SJCRH30 (cell line): ENCODE measurements at regions not wholly inside any gene's neighbourhood (a gene's known extent, or its start where the extent isn't known, plus 50 kb on each side); places are given as distances from the start of the nearest gene placed in this dataset.
A peak's percentile ranks its signal among the peaks of the same experiment; 100 is the strongest.

Experiments
- DNase-seq, 2 experiments: peaks; one replicate each; pipeline ENCODE4 v3.0.0-alpha.2; 2015 to 2020
- H3K27ac ChIP-seq: fragments of 250-450 bp; sonication (Bioruptor Pico); 2 replicates; pipeline ENCODE4 v1.5.1; 2020; ENCODE audit warnings: mild to moderate bottlenecking, moderate library complexity
- H3K27me3 ChIP-seq: fragments of 250-450 bp; sonication (Bioruptor Pico); 2 replicates; pipeline ENCODE4 v1.5.1; 2020; ENCODE audit warnings: mild to moderate bottlenecking, moderate library complexity
- H3K36me3 ChIP-seq: fragments of 250-450 bp; sonication (Bioruptor Pico); 2 replicates; pipeline ENCODE4 v1.5.1; 2020; ENCODE audit warnings: mild to moderate bottlenecking, moderate library complexity
- H3K4me1 ChIP-seq: fragments of 250-450 bp; sonication (Bioruptor Pico); 2 replicates; pipeline ENCODE4 v1.5.1; 2020; ENCODE audit warnings: mild to moderate bottlenecking, moderate library complexity
- H3K4me3 ChIP-seq: fragments of 250-450 bp; sonication (Bioruptor Pico); 2 replicates; pipeline ENCODE4 v1.5.1; 2020; ENCODE audit warnings: mild to moderate bottlenecking, moderate library complexity
- H3K9me3 ChIP-seq: fragments of 250-450 bp; sonication (Bioruptor Pico); replicated peaks from 2 replicates; pipeline ENCODE4 v1.5.1; 2020; ENCODE audit warnings: mild to moderate bottlenecking, moderate library complexity

GRCh38 chr12:91533366-91533765 is 350.7 kb upstream of the DCN start:
- Histone ChIP-seq H3K27me3 (no peaks in the 10 kb centered on the region), H3K9me3 (no peaks in the 10 kb centered on the region), H3K4me3 (no peak overlapping the region), H3K36me3 (no peaks in the 10 kb centered on the region; the same call in 1 of the 2 replicates), H3K4me1 (no peaks in the 10 kb centered on the region), H3K27ac (no peak overlapping the region)
- DNase-seq, result no peak

- no peak for DNase-seq
These were observed 347.2 kb upstream of the DCN start for GRCh38 chr12:91529829-91530228.

GRCh38 chr12:91523831-91524230 is 341.2 kb upstream of the DCN start:
- H3K27me3 ChIP-seq, result no peaks in the 10 kb centered on the region
- no peaks in the 10 kb centered on the region for H3K9me3 ChIP-seq
- no peak overlapping the region for H3K4me3 ChIP-seq
- H3K27ac ChIP-seq, result no peak overlapping the region
- H3K4me1 ChIP-seq, result no peaks in the 10 kb centered on the region
- no peak for DNase-seq
- H3K36me3 ChIP-seq, result no peaks in the 10 kb centered on the region; the same call in 1 of the 2 replicates

More at GRCh38 chr12:91529829-91530228, 347.2 kb upstream of the DCN start:
- H3K36me3 ChIP-seq, result no peaks in the 10 kb centered on the region; the same call in 1 of the 2 replicates
- no peak overlapping the region for H3K4me3 ChIP-seq
- no peaks in the 10 kb centered on the region for H3K27me3 ChIP-seq
- H3K9me3 ChIP-seq, result no peaks in the 10 kb centered on the region
- no peaks in the 10 kb centered on the region for H3K4me1 ChIP-seq
- H3K27ac ChIP-seq, result no peak overlapping the region

- Histone ChIP-seq H3K4me1 (peaks cover 8% of the 10 kb centered on the region; the same call in 1 of the 2 replicates), H3K4me3 (no peak overlapping the region), H3K27ac (no peak overlapping the region), H3K27me3 (no peaks in the 10 kb centered on the region), H3K9me3 (no peaks in the 10 kb centered on the region), H3K36me3 (no peaks in the 10 kb centered on the region)
- DNase-seq, result no peak
These were observed 334.1 kb upstream of the DCN start for GRCh38 chr12:91516695-91517047.

- H3K4me3 ChIP-seq, result no peak overlapping the region
- H3K27me3 ChIP-seq, result no peaks in the 10 kb centered on the region
- DNase-seq, result no peak
- no peaks in the 10 kb centered on the region for H3K36me3 ChIP-seq
- no peak overlapping the region for H3K27ac ChIP-seq
- no peaks in the 10 kb centered on the region for H3K9me3 ChIP-seq
- peaks cover 8% of the 10 kb centered on the region; the same call in 1 of the 2 replicates for H3K4me1 ChIP-seq
These were observed 333.5 kb upstream of the DCN start for GRCh38 chr12:91515944-91516694.

- Histone ChIP-seq H3K4me1 (peaks cover 8% of the 10 kb centered on the region; the same call in 1 of the 2 replicates), H3K27me3 (no peaks in the 10 kb centered on the region), H3K36me3 (no peaks in the 10 kb centered on the region), H3K4me3 (no peak overlapping the region), H3K27ac (no peak overlapping the region), H3K9me3 (no peaks in the 10 kb centered on the region)
- no peak for DNase-seq
These were observed 330.7 kb upstream of the DCN start for GRCh38 chr12:91513313-91513712.

- no peaks in the 10 kb centered on the region for H3K9me3 ChIP-seq
- peak; percentile 6 to 35 for DNase-seq
- H3K36me3 ChIP-seq, result no peaks in the 10 kb centered on the region
- H3K4me3 ChIP-seq, result no peak overlapping the region
- H3K27ac ChIP-seq, result no peak overlapping the region
- H3K4me1 ChIP-seq, result peaks cover 8% of the 10 kb centered on the region; the same call in 1 of the 2 replicates
- no peaks in the 10 kb centered on the region for H3K27me3 ChIP-seq
These were observed 329.3 kb upstream of the DCN start for GRCh38 chr12:91511795-91512420.

GRCh38 chr12:91507754-91508153 is 325.1 kb upstream of the DCN start:
- Histone ChIP-seq H3K9me3 (no peaks in the 10 kb centered on the region), H3K27me3 (no peaks in the 10 kb centered on the region), H3K27ac (no peak overlapping the region), H3K4me3 (no peak overlapping the region), H3K4me1 (peaks cover 8% of the 10 kb centered on the region; the same call in 1 of the 2 replicates), H3K36me3 (no peaks in the 10 kb centered on the region)
- DNase-seq, result no peak

GRCh38 chr12:91506452-91506851 is 323.8 kb upstream of the DCN start:
- Histone ChIP-seq H3K4me1 (no peaks in the 10 kb centered on the region), H3K4me3 (no peak overlapping the region), H3K9me3 (no peaks in the 10 kb centered on the region), H3K27ac (no peak overlapping the region), H3K36me3 (no peaks in the 10 kb centered on the region), H3K27me3 (no peaks in the 10 kb centered on the region)
- no peak for DNase-seq

GRCh38 chr12:91505006-91505405 is 322.4 kb upstream of the DCN start:
- H3K4me3 ChIP-seq, result no peak overlapping the region
- no peaks in the 10 kb centered on the region for H3K4me1 ChIP-seq
- no peaks in the 10 kb centered on the region for H3K27me3 ChIP-seq
- H3K36me3 ChIP-seq, result no peaks in the 10 kb centered on the region
- no peaks in the 10 kb centered on the region for H3K9me3 ChIP-seq
- H3K27ac ChIP-seq, result no peak overlapping the region
- DNase-seq, result no peak

- Histone ChIP-seq H3K27me3 (no peaks in the 10 kb centered on the region), H3K4me3 (no peak overlapping the region), H3K27ac (no peak overlapping the region), H3K9me3 (no peaks in the 10 kb centered on the region), H3K4me1 (no peaks in the 10 kb centered on the region), H3K36me3 (no peaks in the 10 kb centered on the region)
- DNase-seq, result no peak
These were observed 319.6 kb upstream of the DCN start for GRCh38 chr12:91502208-91502607.

- Histone ChIP-seq H3K9me3 (no peaks in the 10 kb centered on the region), H3K4me3 (no peak overlapping the region), H3K4me1 (no peaks in the 10 kb centered on the region), H3K27ac (no peak overlapping the region), H3K36me3 (no peaks in the 10 kb centered on the region), H3K27me3 (no peaks in the 10 kb centered on the region)
- DNase-seq, result no peak
These were observed 313.7 kb upstream of the DCN start for GRCh38 chr12:91496337-91496736.

GRCh38 chr12:91493308-91493707 is 310.7 kb upstream of the DCN start:
- Histone ChIP-seq H3K4me3 (no peak overlapping the region), H3K27ac (no peak overlapping the region), H3K36me3 (no peaks in the 10 kb centered on the region), H3K27me3 (no peaks in the 10 kb centered on the region), H3K4me1 (no peaks in the 10 kb centered on the region), H3K9me3 (no peaks in the 10 kb centered on the region)
- no peak for DNase-seq

GRCh38 chr12:91492648-91493047 is 310.0 kb upstream of the DCN start:
- no peak for DNase-seq
- no peak overlapping the region for H3K4me3 ChIP-seq

GRCh38 chr12:91490667-91491311 is 308.2 kb upstream of the DCN start:
- Histone ChIP-seq H3K27ac (no peak overlapping the region), H3K27me3 (no peaks in the 10 kb centered on the region), H3K4me3 (no peak overlapping the region), H3K36me3 (no peaks in the 10 kb centered on the region), H3K4me1 (no peaks in the 10 kb centered on the region), H3K9me3 (no peaks in the 10 kb centered on the region)
- DNase-seq, result no peak

More at GRCh38 chr12:91492648-91493047, 310.0 kb upstream of the DCN start:
- Histone ChIP-seq H3K27ac (no peak overlapping the region), H3K27me3 (no peaks in the 10 kb centered on the region), H3K36me3 (no peaks in the 10 kb centered on the region), H3K4me1 (no peaks in the 10 kb centered on the region), H3K9me3 (no peaks in the 10 kb centered on the region)
